RPMI7951 (cell line): ENCODE measurements at regions not wholly inside any gene's neighbourhood (a gene's known extent, or its start where the extent isn't known, plus 50 kb on each side); places are given as distances from the start of the nearest gene placed in this dataset.
"Not testable (repeated sequence)": the region's sequence is repeated elsewhere in the genome, so short reads cannot be mapped to it uniquely, and the experiment has no call there.

Source experiments
- DNase-seq: peaks from one replicate; pipeline ENCODE4 v3.0.0-alpha.2; 2012; ENCODE audit warnings: low read depth

GRCh38 chr20:26120920-26121319 lies 424.3 kb upstream of the ZNF337 start:
- DNase-seq, result not testable (repeated sequence)

GRCh38 chr20:26094498-26094897 lies 397.8 kb upstream of the ZNF337 start:
- DNase-seq, result not testable (repeated sequence)

- DNase-seq, result not testable (repeated sequence)
These were observed 395.3 kb upstream of the ZNF337 start for GRCh38 chr20:26091921-26092320.

- not testable (repeated sequence) for DNase-seq
These were observed 389.5 kb upstream of the ZNF337 start for GRCh38 chr20:26086195-26086594.

GRCh38 chr20:26073972-26074371 lies 377.3 kb upstream of the ZNF337 start:
- DNase-seq, result not testable (repeated sequence)

- not testable (repeated sequence) for DNase-seq
These were observed 362.7 kb upstream of the ZNF337 start for GRCh38 chr20:26059324-26059723.

- not testable (repeated sequence) for DNase-seq
These were observed 361.8 kb upstream of the ZNF337 start for GRCh38 chr20:26058446-26058845.

GRCh38 chr20:26057135-26057752 lies 360.6 kb upstream of the ZNF337 start:
- not testable (repeated sequence) for DNase-seq

- not testable (repeated sequence) for DNase-seq
These were observed 329.1 kb upstream of the ZNF337 start for GRCh38 chr20:26025792-26026191.

GRCh38 chr20:26010942-26011276 lies 314.3 kb upstream of the ZNF337 start:
- not testable (repeated sequence) for DNase-seq

GRCh38 chr20:26010224-26010941 lies 313.7 kb upstream of the ZNF337 start:
- peak; percentile 40 for DNase-seq

GRCh38 chr20:26009402-26010223 lies 313.0 kb upstream of the ZNF337 start:
- peak; percentile 95 for DNase-seq

- DNase-seq, result not testable (repeated sequence)
These were observed 311.4 kb upstream of the ZNF337 start for GRCh38 chr20:26008026-26008425.

GRCh38 chr20:26006164-26006563 lies 309.5 kb upstream of the ZNF337 start:
- DNase-seq, result not testable (repeated sequence)

- not testable (repeated sequence) for DNase-seq
These were observed 307.3 kb upstream of the ZNF337 start for GRCh38 chr20:26003959-26004358.

- DNase-seq, result not testable (repeated sequence)
These were observed 300.9 kb upstream of the ZNF337 start for GRCh38 chr20:25997367-25998038.

GRCh38 chr20:25992146-25992545 lies 295.5 kb upstream of the ZNF337 start:
- no peak for DNase-seq

- no peak for DNase-seq
These were observed 295.1 kb upstream of the ZNF337 start for GRCh38 chr20:25991756-25992130.

GRCh38 chr20:25991051-25991755 lies 294.6 kb upstream of the ZNF337 start:
- no peak for DNase-seq

- DNase-seq, result not testable (repeated sequence)
These were observed 293.0 kb upstream of the ZNF337 start for GRCh38 chr20:25989686-25990085.

- no peak for DNase-seq
These were observed 292.5 kb upstream of the ZNF337 start for GRCh38 chr20:25989196-25989595.
